SK-N-SH treated with all-trans-retinoic acid at 6 μM for 48 hours (cell line): ENCODE measurements at regions not wholly inside any gene's neighbourhood (a gene's known extent, or its start where the extent isn't known, plus 50 kb on each side); places are given as distances from the start of the nearest gene placed in this dataset.

Experiments used
- ATAC-seq: fragments of 200-7000 bp; cut with Tn5 transposase; 3 replicates; pipeline ENCODE4 v1.9.1; 2020; ENCODE audit warnings: mild to moderate bottlenecking, moderate library complexity
- ARNTL ChIP-seq: fragments of 450-650 bp; formaldehyde crosslinking; IDR thresholded peaks from 2 replicates; pipeline ENCODE4 v1.5.0; 2020; ENCODE audit warnings: low read depth, mild to moderate bottlenecking, moderate library complexity, borderline replicate concordance
- BACH2 ChIP-seq: fragments of 250-450 bp; sonication (Bioruptor Pico); IDR thresholded peaks from 2 replicates; pipeline ENCODE4 v1.9.0; 2021; ENCODE audit warnings: mild to moderate bottlenecking, borderline replicate concordance
- CSDC2 ChIP-seq: fragments of 250-450 bp; sonication (Bioruptor Pico); IDR thresholded peaks from 2 replicates; pipeline ENCODE4 v1.5.0; 2020; ENCODE audit warnings: mild to moderate bottlenecking, moderate library complexity
- CSRNP3 ChIP-seq: fragments of 250-450 bp; sonication (Bioruptor Pico); IDR thresholded peaks from 2 replicates; pipeline ENCODE4 v1.5.1; 2021; ENCODE audit warnings: mild to moderate bottlenecking, moderate library complexity
- ESRRG ChIP-seq: fragments of 250-450 bp; sonication (Bioruptor Pico); IDR thresholded peaks from 2 replicates; pipeline ENCODE4 v1.6.1; 2021; ENCODE audit warnings: mild to moderate bottlenecking
- GLIS3 ChIP-seq: fragments of 250-450 bp; sonication (Bioruptor Pico); IDR thresholded peaks from 2 replicates; pipeline ENCODE4 v1.5.0; 2020; ENCODE audit warnings: mild to moderate bottlenecking, moderate library complexity
- ISL1 ChIP-seq: fragments of 250-450 bp; sonication (Bioruptor Pico); IDR thresholded peaks from 2 replicates; pipeline ENCODE4 v2.1.2; 2022; ENCODE audit warnings: mild to moderate bottlenecking, moderate library complexity
- OSR1 ChIP-seq: fragments of 250-450 bp; sonication (Bioruptor Pico); IDR thresholded peaks from 2 replicates; pipeline ENCODE4 v1.8.0; 2022; ENCODE audit warnings: moderate library complexity, mild to moderate bottlenecking, inconsistent platforms
- PATZ1 ChIP-seq: fragments of 250-450 bp; sonication (Bioruptor Pico); IDR thresholded peaks from 2 replicates; pipeline ENCODE4 v1.8.0; 2020; ENCODE audit warnings: mild to moderate bottlenecking, moderate library complexity, borderline replicate concordance
- POU6F1 ChIP-seq: fragments of 250-450 bp; sonication (Bioruptor Pico); IDR thresholded peaks from 2 replicates; pipeline ENCODE4 v1.8.0; 2021; ENCODE audit warnings: low read depth, mild to moderate bottlenecking, moderate library complexity, borderline replicate concordance
- PPARA ChIP-seq: fragments of 250-450 bp; sonication (Bioruptor Pico); IDR thresholded peaks from 2 replicates; pipeline ENCODE4 v1.5.0; 2020; ENCODE audit warnings: mild to moderate bottlenecking, borderline replicate concordance
- RARB ChIP-seq: fragments of 250-450 bp; sonication (Bioruptor Pico); IDR thresholded peaks from 2 replicates; pipeline ENCODE4 v1.8.0; 2021; ENCODE audit warnings: mild to moderate bottlenecking, moderate library complexity
- SNAI2 ChIP-seq: fragments of 250-450 bp; sonication (Bioruptor Pico); IDR thresholded peaks from 2 replicates; pipeline ENCODE4 v1.5.0; 2020; ENCODE audit warnings: mild to moderate bottlenecking, moderate library complexity
- TSHZ2 ChIP-seq: fragments of 250-450 bp; sonication (Bioruptor Pico); IDR thresholded peaks from 2 replicates; pipeline ENCODE4 v1.5.0; 2020; ENCODE audit warnings: mild to moderate bottlenecking, moderate library complexity
- ZC3H10 ChIP-seq: fragments of 250-450 bp; sonication (Bioruptor Pico); IDR thresholded peaks from 2 replicates; pipeline ENCODE4 v1.5.1; 2021; ENCODE audit warnings: mild to moderate bottlenecking, moderate library complexity
- ZFP3 ChIP-seq: fragments of 250-450 bp; sonication (Bioruptor Pico); IDR thresholded peaks from 2 replicates; pipeline ENCODE4 v1.5.0; 2020; ENCODE audit warnings: mild to moderate bottlenecking, moderate library complexity
- ZFP30 ChIP-seq: fragments of 450-650 bp; formaldehyde crosslinking; IDR thresholded peaks from 2 replicates; pipeline ENCODE4 v1.5.0; 2022; ENCODE audit warnings: mild to moderate bottlenecking, moderate library complexity
- ZNF565 ChIP-seq: fragments of 450-650 bp; formaldehyde crosslinking; conservative IDR thresholded peaks from 2 replicates; pipeline ENCODE4 v1.5.0; 2020; ENCODE audit warnings: low read depth, mild to moderate bottlenecking, moderate library complexity
- ZNF70 ChIP-seq: fragments of 450-650 bp; formaldehyde crosslinking; IDR thresholded peaks from 2 replicates; pipeline ENCODE4 v1.5.0; 2020; ENCODE audit warnings: mild to moderate bottlenecking, moderate library complexity
- ZNF8 ChIP-seq: fragments of 450-650 bp; formaldehyde crosslinking; IDR thresholded peaks from 2 replicates; pipeline ENCODE4 v1.5.0; 2020; ENCODE audit warnings: mild to moderate bottlenecking, moderate library complexity

GRCh38 chr12:85632390-85632789 is 203.8 kb downstream of the RASSF9 start:
- ATAC-seq = no peak; the same call in 2 of the 3 replicates
- TF ChIP-seq ZFP30 (CRISPR knock-in tag) = no peak
- no peak for TF ChIP-seq GLIS3 (CRISPR knock-in tag)
- no peak for TF ChIP-seq ZFP3
- TF ChIP-seq ARNTL (CRISPR knock-in tag) = no peak
- no peak for TF ChIP-seq ESRRG (CRISPR knock-in tag)
- TF ChIP-seq PATZ1 (CRISPR knock-in tag) = no peak
- no peak for TF ChIP-seq CSDC2
- no peak for TF ChIP-seq PPARA (CRISPR knock-in tag)
- no peak for TF ChIP-seq ZNF565 (CRISPR knock-in tag)

- ATAC-seq = no peak
- TF ChIP-seq ZFP30 (CRISPR knock-in tag) (no peak), ISL1 (CRISPR knock-in tag) (no peak), ZNF70 (CRISPR knock-in tag) (no peak), SNAI2 (CRISPR knock-in tag) (no peak)
Observed at GRCh38 chr12:85633491-85633890, 202.7 kb downstream of the RASSF9 start.

GRCh38 chr12:85639834-85640233 is 196.4 kb downstream of the RASSF9 start:
- TF ChIP-seq ZNF565 (CRISPR knock-in tag) (no peak), RARB (no peak), ZC3H10 (CRISPR knock-in tag) (no peak), TSHZ2 (no peak), ZNF8 (CRISPR knock-in tag) (no peak), ZNF70 (CRISPR knock-in tag) (no peak), ZFP3 (no peak), PATZ1 (CRISPR knock-in tag) (no peak), CSRNP3 (CRISPR knock-in tag) (no peak), OSR1 (CRISPR knock-in tag) (no peak), BACH2 (CRISPR knock-in tag) (no peak), PPARA (CRISPR knock-in tag) (no peak)
- peak; percentile 57 for ATAC-seq

- no peak for ATAC-seq
- TF ChIP-seq ZFP3 (no peak), ESRRG (CRISPR knock-in tag) (no peak), ARNTL (CRISPR knock-in tag) (no peak), POU6F1 (CRISPR knock-in tag) (no peak)
Observed at GRCh38 chr12:85641796-85642195, 194.4 kb downstream of the RASSF9 start.
